MM.1S (cell line): ENCODE measurements at regions not wholly inside any gene's neighbourhood (a gene's known extent, or its start where the extent isn't known, plus 50 kb on each side); places are given as distances from the start of the nearest gene placed in this dataset.

Experiments
- DNase-seq: peaks from one replicate; pipeline ENCODE4 v3.0.0-alpha.2; 2015
- H2AFZ ChIP-seq: fragments of 300-600 bp; sonication (generic); 2 replicates; pipeline ENCODE4 v1.6.0; 2016; ENCODE audit warnings: antibody characterized with exemption, low read length
- H3F3A ChIP-seq: fragments of 300-600 bp; sonication (generic); 2 replicates; pipeline ENCODE4 v1.6.1; 2016; ENCODE audit warnings: mild to moderate bottlenecking, antibody characterized with exemption, low read length, moderate library complexity, mixed read lengths; ENCODE audit not compliant: insufficient read depth
- H3K27ac ChIP-seq: fragments of 300-600 bp; sonication (generic); 2 replicates; pipeline ENCODE4 v1.5.1; 2016; ENCODE audit warnings: mild to moderate bottlenecking, low read length
- H3K27me3 ChIP-seq: fragments of 300-600 bp; sonication (generic); replicated peaks from 2 replicates; pipeline ENCODE4 v1.6.0; 2016; ENCODE audit warnings: low read length; ENCODE audit not compliant: insufficient read depth
- H3K36me3 ChIP-seq: fragments of 300-600 bp; sonication (generic); replicated peaks from 2 replicates; pipeline ENCODE4 v1.6.1; 2016; ENCODE audit warnings: mild to moderate bottlenecking, low read length, mixed read lengths; ENCODE audit not compliant: insufficient read depth
- H3K4me1 ChIP-seq: fragments of 300-600 bp; sonication (generic); 2 replicates; pipeline ENCODE4 v1.6.1; 2016; ENCODE audit warnings: low read length, mixed read lengths
- H3K4me2 ChIP-seq: fragments of 300-600 bp; sonication (generic); 2 replicates; pipeline ENCODE4 v1.6.0; 2016; ENCODE audit warnings: low read depth, low read length
- H3K4me3 ChIP-seq: fragments of 300-600 bp; sonication (generic); 2 replicates; pipeline ENCODE4 v1.5.1; 2016; ENCODE audit warnings: low read length, mixed read lengths
- H3K79me2 ChIP-seq: fragments of 300-600 bp; sonication (generic); 2 replicates; pipeline ENCODE4 v1.6.1; 2016; ENCODE audit warnings: mixed run types, low read length, mixed read lengths
- H3K9ac ChIP-seq: fragments of 300-600 bp; sonication (generic); 2 replicates; pipeline ENCODE4 v1.6.1; 2016; ENCODE audit warnings: low read length, mixed read lengths
- H3K9me2 ChIP-seq: fragments of 300-600 bp; sonication (generic); replicated peaks from 2 replicates; pipeline ENCODE4 v1.6.1; 2016; ENCODE audit warnings: mild to moderate bottlenecking, low read length, mixed read lengths; ENCODE audit not compliant: insufficient read depth
- H3K9me3 ChIP-seq: fragments of 300-600 bp; sonication (generic); replicated peaks from 2 replicates; pipeline ENCODE4 v1.6.1; 2016; ENCODE audit warnings: mild to moderate bottlenecking, low read length, mixed read lengths; ENCODE audit not compliant: insufficient read depth
- H4K20me1 ChIP-seq: fragments of 300-600 bp; sonication (generic); 2 replicates; pipeline ENCODE4 v1.6.1; 2016; ENCODE audit warnings: mild to moderate bottlenecking, low read length, moderate library complexity, mixed read lengths; ENCODE audit not compliant: insufficient read depth
- EZH2 ChIP-seq: fragments of 300-600 bp; sonication (generic); optimal IDR thresholded peaks from 2 replicates; pipeline ENCODE3; 2017; ENCODE audit warnings: low read depth, mild to moderate bottlenecking, antibody characterized with exemption, low read length, mixed read lengths
- EZH2phosphoT487 ChIP-seq: fragments of 300-600 bp; sonication (generic); IDR thresholded peaks from 2 replicates; pipeline ENCODE4 v1.6.1; 2018; ENCODE audit warnings: antibody characterized with exemption, low read length
- TF ChIP-seq, protein P1 (sequence below): fragments of 300-600 bp; sonication (generic); IDR thresholded peaks from 2 replicates; pipeline ENCODE4 v1.5.1; 2016; ENCODE audit warnings: antibody characterized with exemption, low read length, mixed read lengths

DNA sequence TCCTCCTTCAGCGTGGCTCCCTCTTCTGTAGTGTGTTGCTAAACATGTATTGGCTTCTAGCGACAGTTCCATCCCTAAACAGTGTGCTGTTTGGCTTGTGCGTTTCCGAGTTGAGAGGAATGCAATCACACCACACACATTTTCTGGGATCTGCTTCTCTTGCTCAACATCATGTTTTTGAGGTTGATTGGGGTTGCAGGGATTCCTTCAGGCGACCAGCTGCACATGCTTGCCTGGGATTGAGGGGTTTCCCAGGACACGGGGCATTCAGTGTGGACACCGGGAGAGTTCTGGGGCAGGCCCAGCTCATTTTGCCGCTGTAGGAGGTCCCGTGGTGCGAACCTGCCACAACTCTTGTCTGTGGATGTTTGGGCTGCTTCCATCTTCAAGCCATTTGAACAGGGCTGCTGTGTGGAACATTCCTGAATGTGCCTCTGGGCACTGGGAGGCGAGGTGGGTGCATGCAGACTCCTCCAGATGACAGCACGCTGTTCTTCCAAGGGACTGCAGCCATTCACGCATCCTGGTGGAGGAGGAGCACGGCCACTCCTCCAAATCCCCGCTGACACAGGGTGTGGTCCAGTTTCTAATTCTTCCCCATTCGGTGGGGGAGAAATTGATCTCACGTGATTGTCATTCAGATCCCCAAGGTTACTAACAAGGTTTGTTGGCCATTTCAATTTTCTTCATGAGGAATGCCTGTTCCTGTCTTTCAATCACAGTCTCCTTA lies 82.8 kb downstream of the PLXNA1 start:
- no peaks in the 10 kb centered on the region for H3K9me2 ChIP-seq
- H3F3A ChIP-seq = no peaks in the 10 kb centered on the region
- H3K4me3 ChIP-seq = no peak overlapping the region
- TF ChIP-seq EZH2 (no peak), EZH2phosphoT487 (no peak)
- TF ChIP-seq, protein P1, sequence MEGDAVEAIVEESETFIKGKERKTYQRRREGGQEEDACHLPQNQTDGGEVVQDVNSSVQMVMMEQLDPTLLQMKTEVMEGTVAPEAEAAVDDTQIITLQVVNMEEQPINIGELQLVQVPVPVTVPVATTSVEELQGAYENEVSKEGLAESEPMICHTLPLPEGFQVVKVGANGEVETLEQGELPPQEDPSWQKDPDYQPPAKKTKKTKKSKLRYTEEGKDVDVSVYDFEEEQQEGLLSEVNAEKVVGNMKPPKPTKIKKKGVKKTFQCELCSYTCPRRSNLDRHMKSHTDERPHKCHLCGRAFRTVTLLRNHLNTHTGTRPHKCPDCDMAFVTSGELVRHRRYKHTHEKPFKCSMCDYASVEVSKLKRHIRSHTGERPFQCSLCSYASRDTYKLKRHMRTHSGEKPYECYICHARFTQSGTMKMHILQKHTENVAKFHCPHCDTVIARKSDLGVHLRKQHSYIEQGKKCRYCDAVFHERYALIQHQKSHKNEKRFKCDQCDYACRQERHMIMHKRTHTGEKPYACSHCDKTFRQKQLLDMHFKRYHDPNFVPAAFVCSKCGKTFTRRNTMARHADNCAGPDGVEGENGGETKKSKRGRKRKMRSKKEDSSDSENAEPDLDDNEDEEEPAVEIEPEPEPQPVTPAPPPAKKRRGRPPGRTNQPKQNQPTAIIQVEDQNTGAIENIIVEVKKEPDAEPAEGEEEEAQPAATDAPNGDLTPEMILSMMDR = no peak
- H3K9me3 ChIP-seq = no peaks in the 10 kb centered on the region
- H2AFZ ChIP-seq = no peak overlapping the region
- H3K4me2 ChIP-seq = no peak overlapping the region
- no peaks in the 10 kb centered on the region for H3K4me1 ChIP-seq
- no peaks in the 10 kb centered on the region for H3K79me2 ChIP-seq
- DNase-seq = no peak
- no peaks in the 10 kb centered on the region for H4K20me1 ChIP-seq
- H3K27me3 ChIP-seq = 0 out of 2 replicates have a peak, but pooled peaks cover 6% of the 10 kb centered on the region
- no peak overlapping the region for H3K9ac ChIP-seq
- no peak overlapping the region for H3K27ac ChIP-seq
- no peaks in the 10 kb centered on the region for H3K36me3 ChIP-seq

DNA sequence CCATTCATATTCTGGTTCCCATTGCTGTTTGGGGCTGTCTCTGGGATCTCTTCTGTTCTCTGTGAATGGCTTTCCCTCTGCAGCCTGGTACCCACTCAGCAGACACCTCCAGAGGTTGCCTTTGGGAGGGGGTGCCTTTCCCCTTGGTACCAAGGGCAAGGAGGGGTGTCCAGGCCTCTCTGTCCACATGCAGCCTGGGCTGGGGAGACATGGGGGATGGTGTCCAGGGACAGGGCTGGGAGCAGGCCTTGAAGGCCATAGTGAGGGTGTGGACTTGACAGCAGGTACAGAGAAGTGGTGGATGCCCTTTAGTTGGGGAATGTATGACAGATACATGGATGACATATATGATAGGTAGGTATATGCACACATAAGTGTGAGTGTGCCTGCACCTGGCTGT lies 83.7 kb downstream of the PLXNA1 start:
- no peaks in the 10 kb centered on the region for H3K36me3 ChIP-seq
- no peak overlapping the region for H3K27ac ChIP-seq
- no peak for DNase-seq
- no peak overlapping the region for H2AFZ ChIP-seq
- H3K4me3 ChIP-seq = no peak overlapping the region
- no peak overlapping the region for H3K9ac ChIP-seq
- H4K20me1 ChIP-seq = no peaks in the 10 kb centered on the region
- no peak overlapping the region for H3K4me2 ChIP-seq
- TF ChIP-seq EZH2phosphoT487 = no peak
- TF ChIP-seq, protein P1 = no peak
- TF ChIP-seq EZH2 = no peak
- no peaks in the 10 kb centered on the region for H3F3A ChIP-seq
- no peaks in the 10 kb centered on the region for H3K4me1 ChIP-seq
- no peaks in the 10 kb centered on the region for H3K9me2 ChIP-seq
- 0 out of 2 replicates have a peak, but pooled peaks cover 11% of the 10 kb centered on the region for H3K27me3 ChIP-seq
- no peaks in the 10 kb centered on the region for H3K9me3 ChIP-seq
- H3K79me2 ChIP-seq = no peaks in the 10 kb centered on the region

DNA sequence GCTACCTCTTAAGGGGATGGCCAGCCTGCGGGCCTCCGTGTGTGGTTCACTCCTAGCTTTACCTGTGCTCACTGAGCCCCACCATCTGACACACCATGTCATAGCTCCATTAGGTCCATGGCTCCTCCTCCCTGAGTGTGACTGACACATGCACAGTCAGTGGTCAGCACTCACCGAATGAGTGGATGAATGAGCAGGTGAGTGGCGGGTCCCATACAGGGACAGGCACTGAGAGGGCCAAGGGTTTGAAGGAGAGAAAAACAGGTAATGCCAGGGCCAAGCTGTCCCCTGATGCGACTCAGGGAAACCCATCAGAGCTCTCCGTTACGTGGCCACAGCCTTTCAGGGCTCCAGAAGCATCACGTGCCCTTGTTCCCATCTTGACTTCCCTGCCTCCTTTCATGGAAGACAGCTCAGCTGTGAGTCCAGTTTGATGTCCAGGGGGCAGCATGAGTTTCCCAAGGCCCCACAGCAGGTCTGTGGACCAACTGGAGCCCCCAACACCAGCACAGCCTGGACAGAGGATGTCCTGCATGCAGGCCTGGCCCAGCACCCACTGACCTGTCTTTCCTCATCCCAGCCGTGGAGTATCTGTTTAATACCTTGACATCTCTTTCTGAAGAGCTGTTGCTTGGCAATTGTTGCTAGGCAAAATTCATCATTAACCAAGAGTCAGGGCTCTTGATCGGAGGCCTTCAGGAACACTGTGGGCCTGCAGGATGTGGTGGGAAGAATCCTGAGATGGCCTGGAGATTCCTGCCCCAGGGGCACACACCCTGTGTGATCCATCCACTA lies 84.4 kb downstream of the PLXNA1 start:
- no peak overlapping the region for H3K27ac ChIP-seq
- H3K79me2 ChIP-seq = no peaks in the 10 kb centered on the region
- no peak overlapping the region for H2AFZ ChIP-seq
- no peaks in the 10 kb centered on the region for H3K9me3 ChIP-seq
- H3K9ac ChIP-seq = no peak overlapping the region
- no peaks in the 10 kb centered on the region for H3F3A ChIP-seq
- DNase-seq = no peak
- H3K4me2 ChIP-seq = no peak overlapping the region
- no peak overlapping the region for H3K4me3 ChIP-seq
- 0 out of 2 replicates have a peak, but pooled peaks cover 11% of the 10 kb centered on the region for H3K27me3 ChIP-seq
- H3K9me2 ChIP-seq = no peaks in the 10 kb centered on the region
- no peaks in the 10 kb centered on the region for H3K4me1 ChIP-seq
- no peaks in the 10 kb centered on the region for H4K20me1 ChIP-seq
- no peaks in the 10 kb centered on the region for H3K36me3 ChIP-seq
- no peak for TF ChIP-seq EZH2
- TF ChIP-seq EZH2phosphoT487 = no peak
